GM21529 (cell line): ENCODE measurements at regions not wholly inside any gene's neighbourhood (a gene's known extent, or its start where the extent isn't known, plus 50 kb on each side); places are given as distances from the start of the nearest gene placed in this dataset.

Experiments
- ATAC-seq: cut with Tn5 transposase; IDR thresholded peaks from one replicate; pipeline ENCODE4 v1.9.1; 2021; ENCODE audit not compliant: unreplicated experiment

DNA sequence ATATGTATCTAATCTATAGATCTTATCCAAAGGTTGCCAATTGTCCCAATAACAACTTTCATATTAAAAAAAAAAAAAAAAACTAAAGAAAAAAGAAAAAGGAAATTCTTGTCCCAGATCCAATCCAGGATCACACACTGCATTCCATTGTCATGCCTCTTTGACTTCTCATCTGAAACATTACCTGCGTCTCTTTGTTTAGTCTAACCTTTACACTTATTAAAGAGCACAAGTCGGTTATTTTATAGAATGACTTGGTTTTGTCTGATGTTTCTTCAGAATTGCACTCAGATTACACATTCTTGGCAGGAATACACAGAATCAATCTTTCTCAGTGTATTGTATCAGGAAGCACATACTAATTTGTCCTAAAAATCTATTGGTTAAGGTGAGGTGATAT lies 392.5 kb upstream of the KLHL29 start:
- no peak for ATAC-seq

DNA sequence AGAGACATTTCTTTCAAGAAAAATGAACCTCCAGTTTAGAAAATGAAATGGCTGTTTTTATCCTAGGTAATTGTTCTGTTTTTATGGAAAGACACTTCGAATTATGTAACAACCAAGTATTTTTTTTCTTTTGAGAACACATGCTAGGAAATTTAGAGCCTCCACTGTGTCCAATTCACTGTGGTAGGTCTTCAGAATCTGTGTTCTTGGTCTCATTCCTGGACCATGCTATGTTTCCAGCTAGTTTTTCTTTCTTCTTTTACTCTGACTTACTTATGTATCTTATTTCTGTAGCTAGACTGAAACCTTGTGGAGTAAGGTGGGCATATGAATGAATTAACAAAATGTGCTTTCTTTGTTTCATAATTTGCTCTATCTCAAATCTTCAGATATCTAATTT lies 391.7 kb upstream of the KLHL29 start:
- no peak for ATAC-seq

DNA sequence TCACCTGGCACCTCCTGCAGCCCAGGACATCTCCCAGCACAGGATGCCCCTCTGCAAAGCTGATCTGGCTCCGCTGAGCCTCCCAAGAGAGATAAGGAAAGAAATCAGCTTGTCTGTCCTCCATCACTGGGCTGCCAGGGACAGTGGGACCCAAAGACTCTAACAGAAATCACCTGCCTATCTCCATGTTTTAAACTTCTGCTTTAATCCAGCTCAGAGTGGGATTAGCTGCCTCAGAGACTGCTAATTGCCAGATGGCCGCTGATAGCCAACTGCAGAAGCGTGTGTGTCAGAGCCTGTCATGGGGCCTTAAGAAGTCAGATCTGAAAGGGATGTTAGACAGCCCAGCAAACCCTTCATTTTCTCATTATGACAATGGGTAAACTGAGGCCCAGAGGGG lies 389.4 kb upstream of the KLHL29 start:
- no peak for ATAC-seq

DNA sequence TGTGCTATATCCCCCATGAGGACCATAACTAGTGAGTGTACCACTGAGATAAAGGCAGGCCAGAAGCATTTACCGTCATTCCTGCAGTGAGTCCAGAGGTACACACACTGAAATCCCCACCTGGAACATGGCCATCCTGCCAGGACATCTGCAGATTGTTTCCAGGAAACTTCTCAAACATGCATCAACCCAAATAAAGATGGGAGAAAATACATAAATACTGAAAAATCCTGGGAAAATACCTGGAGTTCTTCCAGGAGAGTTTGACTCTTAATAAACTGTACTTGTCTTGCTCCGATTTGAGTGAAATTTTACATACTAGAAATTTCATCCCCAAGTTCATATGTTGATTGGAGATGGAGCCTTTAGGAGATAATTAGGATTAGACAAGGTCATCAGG lies 388.1 kb upstream of the KLHL29 start:
- ATAC-seq = no peak

GRCh38 chr2:22998359-22998758 lies 386.6 kb upstream of the KLHL29 start:
- no peak for ATAC-seq

- no peak for ATAC-seq
Measured at GRCh38 chr2:22999951-23000350, 385.0 kb upstream of the KLHL29 start.

GRCh38 chr2:23002234-23002633 lies 382.7 kb upstream of the KLHL29 start:
- ATAC-seq = no peak

GRCh38 chr2:23005469-23005868 lies 379.5 kb upstream of the KLHL29 start:
- no peak for ATAC-seq

GRCh38 chr2:23007631-23008235 lies 377.2 kb upstream of the KLHL29 start:
- ATAC-seq = no peak

DNA sequence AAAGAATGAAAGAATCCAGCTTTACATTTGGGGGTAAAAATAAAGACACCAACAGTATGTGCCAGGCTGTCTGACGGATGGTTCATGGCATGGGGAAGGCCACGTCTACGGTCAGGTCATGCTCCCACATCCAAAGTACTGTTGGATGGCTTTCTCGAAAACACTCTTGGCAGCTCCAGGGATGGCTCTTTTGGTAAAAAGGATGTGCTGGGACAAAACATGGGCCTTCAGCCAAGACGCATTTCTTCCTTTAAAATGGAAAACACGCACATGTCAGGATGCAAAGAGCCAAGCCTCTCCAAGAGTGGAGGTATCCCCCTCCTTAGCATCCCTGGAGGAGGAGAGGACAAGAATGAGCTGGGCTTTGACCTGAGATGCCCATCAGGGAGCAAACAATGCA lies 376.5 kb upstream of the KLHL29 start:
- ATAC-seq = no peak

DNA sequence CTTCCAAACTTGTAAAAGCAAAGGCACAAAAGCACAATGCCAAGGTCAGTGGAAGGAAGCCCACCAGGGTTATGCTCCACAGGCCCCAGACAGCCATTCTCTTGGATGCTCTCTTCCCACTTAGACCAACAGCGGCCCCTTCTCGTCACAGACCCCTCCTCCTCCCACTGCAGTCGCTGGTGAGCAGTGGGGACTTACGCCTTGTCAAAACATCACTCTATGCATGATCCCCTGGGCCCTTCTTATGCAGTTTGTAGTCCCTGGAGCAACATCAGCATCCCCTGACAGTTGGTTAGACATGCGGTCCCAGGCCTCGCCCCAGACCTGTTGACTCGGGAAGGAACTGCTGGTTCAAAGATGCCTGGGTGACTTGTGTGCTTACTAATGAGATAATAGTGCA lies 376.0 kb upstream of the KLHL29 start:
- ATAC-seq = no peak

DNA sequence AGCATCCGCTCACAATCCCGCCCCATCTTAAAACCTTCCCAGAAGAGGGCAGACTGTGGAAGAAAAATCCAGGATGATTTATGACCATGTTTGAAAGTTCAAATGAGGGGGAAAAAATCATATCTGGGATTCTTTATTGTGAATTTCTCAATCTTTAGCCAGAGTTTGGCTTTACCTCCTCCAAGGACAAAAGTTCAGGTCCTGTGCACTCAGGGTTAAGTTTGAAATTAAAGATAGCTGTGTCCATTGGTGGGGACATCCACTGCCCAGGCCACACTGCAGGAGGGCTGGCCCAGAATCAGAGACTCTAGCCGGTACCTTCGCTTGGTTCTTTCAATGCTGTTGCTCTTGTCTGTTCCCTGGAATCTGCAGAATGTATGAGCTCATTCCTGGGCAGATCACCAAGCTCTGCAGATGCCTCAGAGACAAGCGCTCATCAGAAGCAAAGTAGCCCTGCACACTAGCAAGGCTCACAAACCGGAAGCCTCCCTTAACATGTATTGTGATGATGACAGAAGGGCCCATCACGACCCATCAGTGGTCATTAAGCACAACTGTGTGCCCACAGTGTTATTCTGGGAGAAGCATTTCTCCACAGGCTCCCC lies 375.3 kb upstream of the KLHL29 start:
- ATAC-seq = no peak

DNA sequence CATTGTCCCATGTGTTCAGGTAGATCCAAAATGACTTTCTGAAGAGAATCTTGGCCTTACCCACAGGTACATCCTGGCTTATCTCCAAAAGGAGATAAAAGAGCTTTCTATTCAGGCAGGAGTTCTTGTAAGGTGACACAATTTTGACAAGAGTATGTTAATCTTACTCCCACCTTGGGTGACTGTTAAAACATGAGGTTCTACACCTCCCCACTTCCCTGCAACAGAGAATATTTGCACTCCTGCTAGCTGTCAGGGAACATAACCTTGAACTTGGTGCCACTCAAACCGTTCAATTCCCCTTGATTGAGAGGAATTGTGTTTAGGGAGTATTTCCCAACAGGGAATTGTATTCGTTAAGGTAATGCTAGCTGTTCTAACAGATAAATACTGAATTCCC lies 372.5 kb upstream of the KLHL29 start:
- ATAC-seq = no peak

DNA sequence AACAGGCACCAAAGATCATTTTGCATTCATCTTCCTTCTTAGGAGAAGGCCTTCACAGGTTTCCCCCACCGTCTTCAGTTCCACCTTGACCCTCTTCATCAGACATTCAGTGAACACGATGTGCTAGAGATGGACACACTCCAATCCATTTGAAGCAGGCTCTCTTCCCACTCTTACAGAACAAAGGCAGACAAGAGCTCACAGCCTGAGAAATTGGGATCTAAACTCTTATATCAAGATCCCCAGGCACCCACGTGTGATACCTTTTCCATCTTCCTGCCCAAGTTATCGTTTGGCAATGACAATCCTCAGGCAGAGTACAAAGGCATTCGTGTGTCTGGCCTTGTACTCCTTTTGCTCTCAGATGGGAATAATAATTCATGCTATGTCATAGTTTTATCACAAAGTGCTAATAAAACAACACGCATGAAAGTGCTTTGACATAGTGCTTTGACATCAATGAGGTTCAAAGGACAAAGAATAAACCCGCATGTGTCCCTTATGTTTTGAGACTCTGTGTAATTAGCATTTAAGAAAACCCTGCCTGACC lies 369.3 kb upstream of the KLHL29 start:
- ATAC-seq = no peak

GRCh38 chr2:23019476-23019875 lies 365.5 kb upstream of the KLHL29 start:
- no peak for ATAC-seq

GRCh38 chr2:23020659-23021058 lies 364.3 kb upstream of the KLHL29 start:
- no peak for ATAC-seq

- ATAC-seq = no peak
Measured at GRCh38 chr2:23021311-23022120, 363.5 kb upstream of the KLHL29 start.

- no peak for ATAC-seq
Measured at GRCh38 chr2:23023722-23024121, 361.3 kb upstream of the KLHL29 start.

DNA sequence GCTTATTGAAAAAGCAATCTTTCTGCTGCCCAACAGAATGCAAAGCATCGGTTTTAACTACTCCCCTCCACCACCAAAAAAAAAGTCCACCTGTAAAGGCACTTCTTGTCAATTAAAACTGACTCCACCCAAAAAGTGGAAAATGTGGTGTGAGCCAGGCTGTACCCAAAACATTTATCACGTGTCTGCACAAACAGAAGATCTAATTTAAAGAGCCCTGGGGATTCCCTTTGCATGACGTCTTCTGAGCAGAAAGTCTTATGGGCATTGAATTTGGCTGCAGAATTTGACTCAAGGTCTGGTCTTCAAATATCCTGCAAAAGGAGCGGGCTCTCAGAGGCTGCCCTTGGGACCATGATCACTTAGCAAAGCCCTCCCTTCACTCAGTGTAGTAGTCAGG lies 358.3 kb upstream of the KLHL29 start:
- no peak for ATAC-seq

- no peak for ATAC-seq
Measured at GRCh38 chr2:23027396-23027795, 357.6 kb upstream of the KLHL29 start.

DNA sequence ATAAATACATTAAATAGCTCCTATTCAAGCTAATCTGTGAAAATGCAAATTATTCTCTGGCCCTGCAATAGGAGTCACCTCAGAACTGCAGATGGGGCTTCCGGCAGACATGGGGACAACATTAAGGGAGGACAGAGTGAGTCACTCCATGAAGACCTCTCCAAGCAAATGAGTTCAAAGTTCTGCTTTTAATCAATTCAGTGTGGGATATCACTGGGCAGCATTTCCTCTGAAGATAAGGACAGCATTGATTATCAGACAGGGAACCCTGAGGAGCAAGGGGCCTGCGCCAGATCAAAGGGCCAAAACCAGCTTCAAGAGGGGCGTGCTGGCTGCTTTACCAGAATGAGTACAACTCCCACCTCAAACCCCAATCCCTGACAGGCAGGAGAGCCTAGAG lies 356.9 kb upstream of the KLHL29 start:
- no peak for ATAC-seq

- ATAC-seq = no peak
Measured at GRCh38 chr2:23029111-23029510, 355.9 kb upstream of the KLHL29 start.
